Endothelial cell of umbilical vein (primary cell): ENCODE measurements at regions not wholly inside any gene's neighbourhood (a gene's known extent, or its start where the extent isn't known, plus 50 kb on each side); places are given as distances from the start of the nearest gene placed in this dataset.

Experiments
- CTCF ChIP-seq, 2 donors: IDR thresholded peaks; 1 replicate in 1 of 2; 2 replicates in 1 of 2; pipeline ENCODE4 v1.5.1; 2011; ENCODE audit warnings: low read length in 2 of 2, mild to moderate bottlenecking in 2 of 2, moderate library complexity in 2 of 2, control low read depth in 1 of 2, inconsistent platforms in 1 of 2, low read depth in 1 of 2; ENCODE audit not compliant: insufficient read depth in 1 of 2; ENCODE audit errors: extremely low read depth in 1 of 2
- EZH2 ChIP-seq: IDR thresholded peaks from 2 replicates; pipeline ENCODE4 v1.6.1; 2012; ENCODE audit warnings: borderline replicate concordance, low read depth, mild to moderate bottlenecking, moderate library complexity, low read length, inconsistent platforms; ENCODE audit not compliant: severe bottlenecking
- GATA2 ChIP-seq: IDR thresholded peaks from 2 replicates; pipeline ENCODE4 v1.7.0; 2011; ENCODE audit warnings: low read depth, mild to moderate bottlenecking, moderate library complexity, mixed read lengths, low read length; ENCODE audit not compliant: insufficient read length, insufficient read depth
- POLR2A ChIP-seq: IDR thresholded peaks from 2 replicates; pipeline ENCODE4 v1.6.1; 2012; ENCODE audit warnings: low read depth, mild to moderate bottlenecking, control low read depth, low read length

DNA sequence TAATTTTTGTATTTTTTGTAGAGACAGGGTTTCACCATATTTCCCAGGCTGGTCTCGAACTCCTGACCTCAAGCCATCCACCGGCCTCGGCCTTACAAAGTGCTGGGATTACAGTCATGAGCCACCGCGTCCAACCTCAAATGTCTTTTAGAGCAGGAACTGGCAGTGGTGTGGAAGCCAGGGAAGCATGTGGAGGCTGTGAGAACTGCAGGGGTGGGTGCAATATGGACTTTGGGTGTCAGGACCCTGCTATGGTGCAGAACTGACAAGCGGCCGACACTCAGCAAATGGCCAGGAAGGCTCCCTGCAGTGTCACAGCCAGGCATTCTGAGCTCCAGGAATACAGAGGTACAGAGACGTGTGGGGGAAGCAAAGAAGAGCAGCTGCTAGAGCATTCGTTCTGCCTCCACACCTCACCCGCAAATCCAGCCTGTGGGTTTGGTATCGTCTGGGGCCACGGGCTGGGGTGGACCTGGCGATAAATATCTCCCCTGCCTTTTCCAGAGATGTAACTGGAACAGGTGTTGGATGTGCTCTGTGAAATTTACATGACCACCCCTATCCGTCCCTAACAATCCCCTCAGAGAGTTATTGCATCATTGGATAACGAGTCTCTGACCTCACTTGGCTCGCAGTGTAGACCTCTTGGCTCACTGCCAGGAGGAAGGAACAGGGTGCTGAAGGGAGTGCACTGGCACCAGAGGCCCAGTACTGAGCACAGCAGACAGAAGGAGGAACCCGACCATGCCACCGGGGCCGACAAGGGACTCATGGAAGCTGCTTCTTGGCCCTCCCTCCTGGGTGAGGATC, 624.7 kb upstream of the B3GAT1 start:
- TF ChIP-seq CTCF (IDR thresholded peaks at IDR 0.05; ENCODE audit: extremely low read depth in 1 of 2, insufficient read depth in 1 of 2, low read depth in 1 of 2, low read length in 2 of 2): no peak
- no peak for TF ChIP-seq EZH2
- TF ChIP-seq POLR2A: no peak
- TF ChIP-seq GATA2: no peak
